ENCODE measurements at regions not wholly inside any gene's neighbourhood (a gene's known extent, or its start where the extent isn't known, plus 50 kb on each side); places are given as distances from the start of the nearest gene placed in this dataset.

DNA sequence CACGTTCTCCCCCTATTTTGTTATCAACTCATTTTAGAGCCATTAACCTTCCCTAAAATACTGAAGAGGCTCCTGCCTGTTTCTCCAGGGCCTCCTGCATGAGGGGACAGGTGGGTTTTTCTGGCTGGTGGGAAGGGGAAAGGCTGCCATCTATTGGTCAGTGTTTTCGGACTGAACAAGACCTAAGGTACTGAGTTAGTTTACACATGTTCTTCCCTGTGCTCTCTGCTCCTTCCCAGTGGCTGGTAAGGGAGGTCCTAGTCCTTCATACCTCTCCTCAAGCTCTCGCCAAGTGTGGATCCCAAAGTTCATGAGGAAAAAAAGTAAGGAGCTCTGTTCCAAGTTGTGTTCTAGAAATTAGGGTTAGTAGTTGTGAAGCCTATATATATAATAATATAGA is 357.5 kb downstream of the FSCB start:
- peak; percentile 11 for DNase-seq (ENCODE audit: low spot score)

DNA sequence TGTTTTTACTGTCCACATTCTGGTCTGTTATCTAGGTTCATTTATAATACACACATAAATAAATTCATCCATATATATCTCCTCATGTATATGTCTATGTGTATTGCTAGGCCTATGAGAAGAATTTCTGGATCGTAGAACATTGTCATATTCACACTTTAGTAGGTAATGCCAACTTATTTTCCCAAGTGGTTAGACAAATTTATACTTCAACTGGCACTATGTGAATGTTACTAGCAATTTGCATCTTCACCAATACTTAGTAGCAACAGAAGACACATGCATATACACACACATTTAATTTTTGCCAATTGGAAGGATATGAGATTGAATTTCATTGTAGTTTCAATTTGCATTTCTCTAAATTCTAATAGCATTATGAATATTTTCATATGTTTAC is 365.1 kb downstream of the FSCB start:
- DNase-seq (ENCODE audit: low spot score): no peak

- no peak for DNase-seq (ENCODE audit: low spot score)
These were observed 371.1 kb downstream of the FSCB start for GRCh38 chr14:44135972-44136371.

DNA sequence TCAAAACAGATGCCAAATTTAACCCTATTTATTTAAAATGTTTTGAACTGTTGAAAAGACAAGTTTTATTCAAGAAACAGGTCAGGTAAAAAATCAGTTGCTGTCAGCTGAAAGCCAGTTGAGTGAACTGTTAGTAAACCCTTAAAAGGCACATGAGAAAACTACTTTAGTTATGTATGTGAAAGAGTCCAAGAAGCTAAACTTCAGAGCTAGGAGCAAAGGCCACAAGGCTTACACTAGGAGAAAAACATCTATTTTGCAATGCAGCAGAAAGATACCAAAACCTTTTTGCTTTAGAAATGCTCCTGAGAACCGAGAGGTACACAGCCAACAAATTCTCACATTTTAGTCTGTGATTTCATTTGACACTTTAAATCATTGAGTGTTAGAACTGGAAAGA is 375.2 kb downstream of the FSCB start:
- DNase-seq (ENCODE audit: low spot score): no peak

GRCh38 chr14:44113769-44114730 is 393.0 kb downstream of the FSCB start:
- no peak for DNase-seq (ENCODE audit: low spot score)

DNA sequence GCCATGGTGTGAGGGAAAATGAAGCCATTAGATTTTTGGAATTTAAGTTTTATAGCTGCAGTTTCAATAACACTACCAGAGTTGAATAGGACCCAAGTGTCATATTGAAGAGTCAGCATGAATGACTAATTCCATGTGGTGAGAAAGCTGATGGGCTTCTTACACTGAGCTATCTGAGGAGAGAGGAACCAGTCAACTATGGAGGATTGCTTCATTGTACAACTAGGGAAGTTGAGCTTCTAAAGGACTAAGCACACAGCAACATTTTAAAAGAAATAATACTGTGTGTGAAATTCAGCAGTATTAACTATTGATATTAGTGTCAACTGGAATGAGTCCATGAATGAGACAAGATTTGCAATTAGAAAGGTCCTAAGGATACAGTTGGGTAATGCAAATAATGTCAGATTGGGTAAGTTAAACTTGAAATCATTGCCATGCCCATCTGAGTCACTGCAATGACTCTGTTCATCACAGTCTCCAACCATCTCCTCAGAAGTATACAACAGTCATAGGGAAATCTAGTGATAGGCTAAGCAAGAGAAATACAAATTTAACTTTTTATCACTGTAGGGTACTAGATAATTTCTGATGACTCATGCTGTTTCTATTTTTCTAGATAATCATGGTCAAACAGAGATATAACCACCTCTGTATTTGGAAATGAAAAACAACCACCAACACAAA is 394.2 kb downstream of the FSCB start:
- DNase-seq (ENCODE audit: low spot score): no peak

DNA sequence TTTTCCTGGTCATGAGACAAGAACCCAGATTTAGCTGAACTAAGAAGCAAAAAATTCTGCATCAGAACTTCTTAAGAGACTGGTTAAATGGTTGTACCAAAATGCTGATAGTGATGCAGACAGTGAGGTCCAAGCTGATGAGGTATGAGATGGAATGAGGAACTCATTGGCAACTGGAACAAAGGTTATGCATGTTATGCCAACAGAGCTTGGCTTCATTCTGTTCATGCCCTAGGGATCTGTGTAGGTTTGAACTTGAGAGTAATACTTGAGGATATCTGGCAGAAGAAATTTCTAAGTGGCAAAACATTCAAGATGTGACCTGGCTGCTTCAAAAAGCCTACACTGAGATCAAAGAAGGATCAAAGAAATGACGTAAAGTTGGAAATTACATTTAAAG is 398.0 kb downstream of the FSCB start:
- DNase-seq (ENCODE audit: low spot score): no peak

- no peak for DNase-seq (ENCODE audit: low spot score)
These were observed 398.5 kb downstream of the FSCB start for GRCh38 chr14:44108601-44109000.

DNA sequence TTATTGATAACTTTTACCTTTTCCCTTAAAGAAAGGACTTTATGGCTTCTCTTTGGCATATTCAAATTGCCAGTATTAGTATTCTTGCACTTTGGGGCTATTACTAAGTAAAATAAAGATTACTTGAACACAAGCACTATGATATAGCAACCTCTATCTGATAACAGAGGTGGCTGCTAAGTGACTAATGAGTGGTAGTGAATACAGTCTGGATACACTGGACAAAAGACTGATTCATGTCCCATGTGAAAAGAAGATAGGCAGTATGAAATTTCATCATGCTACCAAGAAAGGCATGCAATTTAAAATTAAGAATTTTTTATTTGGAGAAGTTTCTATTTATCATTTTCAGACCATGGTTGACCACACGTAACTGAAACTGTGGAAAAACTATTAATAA is 399.9 kb downstream of the FSCB start:
- peak; percentile 63 for DNase-seq (ENCODE audit: low spot score)

GRCh38 chr14:44099743-44100488 is 407.2 kb downstream of the FSCB start:
- DNase-seq (ENCODE audit: low spot score): no peak

GRCh38 chr14:44081146-44081545 is 425.9 kb downstream of the FSCB start:
- DNase-seq (ENCODE audit: low spot score): no peak

- no peak for DNase-seq (ENCODE audit: low spot score)
These were observed 437.0 kb downstream of the FSCB start for GRCh38 chr14:44070046-44070445.

DNA sequence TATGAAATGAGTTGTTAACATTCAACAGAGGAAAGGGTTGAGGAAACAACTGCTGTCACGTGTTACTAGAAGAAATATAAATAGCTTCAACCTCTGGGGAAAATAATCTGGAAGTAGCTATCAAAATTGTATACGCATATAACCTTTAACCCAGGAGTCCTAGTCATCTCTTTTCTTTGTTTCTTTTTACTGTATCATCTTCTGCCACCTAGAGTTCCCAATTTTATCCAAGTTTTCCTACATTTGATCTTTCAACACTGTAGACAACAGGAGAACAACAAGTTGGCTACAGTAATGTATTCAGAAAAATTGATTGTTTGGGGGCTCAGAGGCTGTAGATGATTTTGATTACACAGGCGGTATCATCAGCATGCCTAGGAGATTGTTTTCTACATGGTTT is 453.7 kb downstream of the FSCB start:
- no peak for DNase-seq (ENCODE audit: low spot score)

- no peak for DNase-seq (ENCODE audit: low spot score)
These were observed 465.4 kb downstream of the FSCB start for GRCh38 chr14:44041700-44042099.

- DNase-seq (ENCODE audit: low spot score): no peak
These were observed 466.5 kb downstream of the FSCB start for GRCh38 chr14:44040561-44040960.

- DNase-seq (ENCODE audit: low spot score): no peak
These were observed 470.8 kb downstream of the FSCB start for GRCh38 chr14:44036248-44036647.

- peak; percentile 8 for DNase-seq (ENCODE audit: low spot score)
These were observed 471.4 kb downstream of the FSCB start for GRCh38 chr14:44035707-44036106.

- DNase-seq (ENCODE audit: low spot score): no peak
These were observed 476.2 kb downstream of the FSCB start for GRCh38 chr14:44030831-44031383.

DNA sequence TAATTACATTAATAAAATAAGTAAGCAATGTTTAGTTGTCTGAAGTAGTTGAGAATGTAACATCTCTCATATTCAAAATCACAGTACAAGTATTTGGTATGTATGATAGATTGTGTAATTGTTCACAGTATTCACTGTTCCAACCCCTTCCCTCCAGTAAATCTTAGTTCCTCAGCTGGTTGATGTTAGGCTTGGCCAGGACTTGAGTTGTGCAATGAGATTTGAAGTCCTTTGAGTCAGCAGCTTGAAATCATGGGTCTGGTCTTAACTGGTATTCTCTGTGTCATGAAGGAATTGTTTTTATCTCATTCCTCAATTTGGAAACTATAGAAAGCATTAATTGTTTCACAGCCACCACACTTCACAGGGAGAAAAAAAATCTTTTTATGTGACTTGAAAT is 477.1 kb downstream of the FSCB start:
- no peak for DNase-seq (ENCODE audit: low spot score)

- no peak for DNase-seq (ENCODE audit: low spot score)
These were observed 479.7 kb downstream of the FSCB start for GRCh38 chr14:44027397-44027796.

DNA sequence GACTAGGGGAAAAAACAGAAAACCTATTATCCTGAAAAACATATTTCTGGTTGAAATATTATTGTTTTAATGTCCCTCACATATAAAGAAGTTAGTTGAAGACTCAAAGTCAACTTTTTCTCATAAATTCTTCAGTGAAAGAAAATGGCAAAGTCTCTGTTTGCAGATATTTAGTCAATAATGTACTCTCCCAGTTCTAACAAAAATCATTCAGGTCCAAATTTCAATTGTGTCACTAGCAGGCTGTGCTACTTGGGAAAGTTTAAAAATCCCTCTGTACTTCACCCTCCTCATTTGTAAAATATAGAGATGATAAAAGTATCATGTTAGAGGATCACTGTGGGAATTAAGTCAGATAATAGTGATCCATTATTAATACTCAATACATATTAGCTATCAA is 496.5 kb downstream of the FSCB start:
- no peak for DNase-seq (ENCODE audit: low spot score)

GRCh38 chr14:44010071-44010470 is 497.0 kb downstream of the FSCB start:
- DNase-seq (ENCODE audit: low spot score): no peak
